ENCODE measurements at regions not wholly inside any gene's neighbourhood (a gene's known extent, or its start where the extent isn't known, plus 50 kb on each side); places are given as distances from the start of the nearest gene placed in this dataset.

DNA sequence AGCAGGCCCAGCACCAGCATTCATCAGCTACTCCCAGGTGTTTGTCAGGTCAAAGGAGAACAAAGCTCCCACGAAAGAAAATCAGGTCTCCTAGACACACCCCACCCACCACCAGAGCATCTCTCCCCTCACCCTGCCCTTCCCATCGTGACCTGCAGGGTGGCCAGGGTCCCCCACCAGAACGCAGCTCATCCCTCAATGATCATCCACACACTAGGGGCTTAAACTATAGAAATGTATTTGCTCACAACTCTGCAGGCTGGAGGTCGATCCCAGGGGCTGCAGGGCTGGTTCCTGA lies 97.4 kb downstream of the RIPK4 start:
- TF ChIP-seq, protein P1, sequence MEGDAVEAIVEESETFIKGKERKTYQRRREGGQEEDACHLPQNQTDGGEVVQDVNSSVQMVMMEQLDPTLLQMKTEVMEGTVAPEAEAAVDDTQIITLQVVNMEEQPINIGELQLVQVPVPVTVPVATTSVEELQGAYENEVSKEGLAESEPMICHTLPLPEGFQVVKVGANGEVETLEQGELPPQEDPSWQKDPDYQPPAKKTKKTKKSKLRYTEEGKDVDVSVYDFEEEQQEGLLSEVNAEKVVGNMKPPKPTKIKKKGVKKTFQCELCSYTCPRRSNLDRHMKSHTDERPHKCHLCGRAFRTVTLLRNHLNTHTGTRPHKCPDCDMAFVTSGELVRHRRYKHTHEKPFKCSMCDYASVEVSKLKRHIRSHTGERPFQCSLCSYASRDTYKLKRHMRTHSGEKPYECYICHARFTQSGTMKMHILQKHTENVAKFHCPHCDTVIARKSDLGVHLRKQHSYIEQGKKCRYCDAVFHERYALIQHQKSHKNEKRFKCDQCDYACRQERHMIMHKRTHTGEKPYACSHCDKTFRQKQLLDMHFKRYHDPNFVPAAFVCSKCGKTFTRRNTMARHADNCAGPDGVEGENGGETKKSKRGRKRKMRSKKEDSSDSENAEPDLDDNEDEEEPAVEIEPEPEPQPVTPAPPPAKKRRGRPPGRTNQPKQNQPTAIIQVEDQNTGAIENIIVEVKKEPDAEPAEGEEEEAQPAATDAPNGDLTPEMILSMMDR (IDR thresholded peaks at IDR 0.05; ENCODE audit: low read depth, low read length, poor library complexity, severe bottlenecking), result no peak
- no peak for TF ChIP-seq EZH2phosphoT487 (IDR thresholded peaks at IDR 0.05; ENCODE audit: borderline replicate concordance, low read length)
